HG02870 (cell line): ENCODE measurements at regions not wholly inside any gene's neighbourhood (a gene's known extent, or its start where the extent isn't known, plus 50 kb on each side); places are given as distances from the start of the nearest gene placed in this dataset.

Source experiments
- ATAC-seq: cut with Tn5 transposase; IDR thresholded peaks from one replicate; pipeline ENCODE4 v1.9.1; 2021; ENCODE audit warnings: mild to moderate bottlenecking, moderate library complexity; ENCODE audit not compliant: unreplicated experiment

DNA sequence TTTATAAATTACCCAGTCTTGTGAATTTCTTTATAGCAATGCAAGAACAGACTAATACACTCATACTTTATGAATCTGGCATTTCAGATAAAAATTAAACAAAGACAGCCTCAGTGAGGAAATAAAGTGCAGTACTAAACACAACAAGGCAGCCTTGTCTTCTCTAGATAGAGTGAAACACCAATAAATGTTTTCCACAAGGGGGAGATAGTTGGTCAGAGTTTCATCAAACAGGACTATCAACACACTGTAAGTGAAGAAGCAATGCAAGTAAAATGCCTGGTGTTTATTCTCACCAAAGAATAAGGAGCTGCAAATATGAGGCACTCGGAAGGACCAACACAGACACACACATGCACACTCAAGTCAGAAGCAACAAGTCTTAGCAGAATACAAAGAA is 62.8 kb downstream of the FAM9B start:
- ATAC-seq, result no peak

- ATAC-seq, result no peak
These were observed 64.5 kb downstream of the FAM9B start for GRCh38 chrX:8969378-8969777.

DNA sequence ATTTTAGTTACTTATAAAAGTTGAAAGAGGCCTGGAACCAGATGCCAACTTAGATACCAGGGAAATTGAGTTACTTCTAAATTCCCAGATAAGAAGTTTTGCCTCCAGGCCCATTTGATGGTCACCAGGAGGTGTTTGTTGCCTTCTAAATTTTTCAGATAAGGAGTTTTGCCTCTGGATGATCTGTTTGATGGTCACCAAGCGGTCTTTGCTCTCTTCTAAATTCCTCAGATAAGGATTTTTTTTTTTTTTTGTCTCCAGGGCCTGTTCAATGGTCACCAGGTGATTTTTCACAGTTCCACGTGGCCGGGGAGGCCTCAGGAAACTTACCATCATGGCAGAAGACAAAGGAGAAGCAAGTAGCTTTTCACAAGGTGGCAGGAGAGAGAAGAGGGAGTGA is 66.5 kb downstream of the FAM9B start:
- no peak for ATAC-seq

DNA sequence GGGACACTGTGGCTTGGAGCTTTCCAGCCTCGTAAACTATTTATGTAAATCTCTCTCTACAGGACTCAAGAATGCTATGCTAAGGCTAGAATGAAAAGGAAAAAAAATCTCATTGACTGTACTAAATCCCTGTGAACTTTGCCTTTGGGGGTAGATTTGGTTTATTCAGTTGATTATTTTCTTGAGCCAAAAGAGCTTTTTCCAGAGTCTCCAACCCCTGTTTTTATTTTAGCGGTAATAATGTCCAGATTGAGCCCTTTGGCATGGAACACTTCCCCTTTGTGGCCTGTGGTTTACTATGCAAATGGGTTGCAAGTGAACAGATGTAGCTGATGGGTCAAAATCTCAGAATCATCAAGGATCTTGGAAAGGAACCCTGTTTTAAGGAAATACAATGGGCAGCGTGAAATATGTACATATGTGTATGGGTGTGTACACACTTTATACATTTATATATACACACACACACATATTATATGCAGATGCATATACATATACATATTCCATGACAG is 72.9 kb downstream of the FAM9B start:
- ATAC-seq, result peak; percentile 44

- ATAC-seq, result no peak
These were observed 78.4 kb downstream of the FAM9B start for GRCh38 chrX:8955511-8955910.

DNA sequence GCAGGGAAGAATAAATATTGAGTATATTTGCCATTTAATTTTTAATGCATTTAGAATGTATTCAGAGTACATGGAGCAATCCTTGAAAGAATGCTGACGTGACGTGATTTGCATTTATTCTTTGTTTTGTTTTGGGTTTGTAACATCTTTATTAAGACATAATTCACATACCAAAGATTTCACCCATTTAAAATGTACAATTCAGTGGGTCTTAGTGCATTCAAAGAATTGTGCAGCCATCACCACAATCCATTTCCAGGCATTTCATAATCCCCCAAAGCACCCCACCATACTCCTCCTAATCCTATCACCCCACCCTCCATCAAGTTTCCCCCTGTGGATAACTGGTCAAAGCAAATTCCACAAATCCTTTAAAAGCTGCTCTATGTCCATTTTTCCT is 87.4 kb downstream of the FAM9B start:
- no peak for ATAC-seq

GRCh38 chrX:8939322-8939721 is 94.6 kb downstream of the FAM9B start:
- ATAC-seq, result no peak

DNA sequence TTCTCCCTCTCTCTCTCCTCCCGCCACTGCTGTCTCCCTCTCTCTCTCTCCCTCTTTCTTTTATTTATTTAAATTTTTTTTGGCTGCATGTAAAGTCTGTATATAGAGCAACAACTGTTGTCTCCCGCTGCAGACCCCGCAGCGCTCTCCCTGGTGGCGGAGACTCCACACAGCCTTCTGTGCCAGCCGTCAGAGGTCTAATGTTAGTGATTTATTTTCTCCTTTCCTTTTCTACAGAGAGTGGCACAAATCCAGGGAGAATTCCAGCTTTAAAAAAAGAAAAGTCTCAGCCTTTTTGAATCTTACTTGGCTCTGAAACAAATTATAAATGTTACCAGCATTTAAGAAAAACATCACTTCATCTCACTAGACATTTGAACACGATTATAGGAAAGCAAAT is 106.2 kb downstream of the FAM9B start:
- no peak for ATAC-seq

DNA sequence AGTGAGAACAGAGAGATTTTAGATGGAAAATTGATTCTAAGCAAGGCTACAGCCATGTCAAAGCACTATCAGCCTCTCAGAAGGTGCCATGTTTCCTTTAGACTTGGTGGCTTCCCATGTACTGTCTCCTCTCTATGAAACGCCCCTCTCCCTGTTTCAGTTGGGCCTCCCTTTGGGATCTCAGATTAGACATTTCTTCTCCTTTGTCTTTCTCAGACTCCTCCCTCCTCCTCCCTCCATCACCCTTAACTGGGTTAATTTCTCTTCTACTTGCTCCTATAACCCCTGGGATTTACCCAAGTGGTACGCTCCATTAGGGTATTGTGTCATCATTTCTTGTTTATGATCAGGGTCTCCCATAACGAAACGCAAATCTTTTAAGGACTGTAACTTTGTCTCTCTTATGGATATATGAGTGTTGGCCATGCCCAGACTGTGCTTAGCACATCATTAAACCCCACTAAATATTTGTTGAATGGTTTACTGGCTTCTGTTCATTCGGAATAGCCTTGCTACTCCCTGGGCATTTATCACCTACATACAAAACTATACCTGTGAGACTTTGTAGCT is 106.8 kb downstream of the FAM9B start:
- no peak for ATAC-seq

DNA sequence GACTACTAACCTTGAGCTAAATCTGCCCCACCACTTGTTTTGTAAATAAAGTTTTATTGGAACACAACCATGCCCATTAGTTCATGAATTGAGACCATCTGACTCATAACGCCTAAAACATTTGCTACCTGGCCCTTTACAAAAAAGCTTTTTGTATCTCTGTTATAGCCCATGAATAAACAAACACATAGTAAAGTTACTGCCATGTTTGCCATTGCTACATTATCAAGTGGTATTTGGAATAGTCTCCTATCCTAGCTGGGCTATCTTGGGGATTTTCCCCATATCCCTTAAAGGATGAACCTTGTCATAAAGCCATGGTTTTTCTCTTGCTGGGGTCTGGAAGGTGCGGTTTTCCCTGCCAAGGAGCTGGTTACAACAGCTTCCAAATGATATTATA is 112.3 kb downstream of the FAM9B start:
- ATAC-seq, result no peak

DNA sequence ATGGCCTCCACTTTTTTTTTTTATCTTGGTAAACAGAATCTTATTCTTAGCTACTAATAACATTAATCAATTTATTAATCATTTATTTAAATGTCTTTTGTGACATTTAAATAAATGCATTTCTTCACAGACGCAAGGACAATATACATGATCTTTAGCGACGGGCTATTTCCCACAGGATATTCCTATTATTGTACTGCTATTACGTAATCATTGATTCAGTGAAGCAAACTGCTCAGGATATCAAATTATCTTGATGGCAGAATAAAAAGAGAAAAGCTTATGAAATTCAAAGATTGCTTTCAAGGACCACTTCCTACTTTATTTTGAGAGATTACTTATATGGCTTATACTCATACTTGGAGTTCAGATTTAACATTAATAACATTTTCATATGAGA is 114.1 kb downstream of the FAM9B start:
- no peak for ATAC-seq

- no peak for ATAC-seq
These were observed 115.5 kb upstream of the FAM9A start for GRCh38 chrX:8916697-8917096.

DNA sequence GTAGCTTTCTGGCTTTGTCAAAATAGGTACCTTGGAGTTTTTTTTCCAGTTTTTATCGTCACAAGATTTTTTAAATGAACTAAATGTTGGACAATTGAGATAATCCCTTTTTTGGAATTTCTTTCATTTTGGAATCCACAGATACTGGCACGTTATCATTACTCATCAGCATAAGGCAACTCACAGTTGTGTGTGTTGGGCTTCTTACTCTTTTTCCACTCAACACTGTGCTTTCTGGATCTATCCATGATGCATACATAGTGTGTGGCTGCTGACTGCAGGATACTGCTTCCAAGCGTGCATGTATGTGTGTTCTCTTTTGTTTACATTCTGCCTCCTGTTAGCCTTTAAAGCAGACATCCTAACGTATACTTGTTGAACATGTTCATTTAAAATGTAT is 113.5 kb upstream of the FAM9A start:
- no peak for ATAC-seq

GRCh38 chrX:8913655-8914409 is 112.6 kb upstream of the FAM9A start:
- ATAC-seq, result no peak

GRCh38 chrX:8907688-8908087 is 106.5 kb upstream of the FAM9A start:
- no peak for ATAC-seq

- no peak for ATAC-seq
These were observed 105.2 kb upstream of the FAM9A start for GRCh38 chrX:8906299-8906938.

DNA sequence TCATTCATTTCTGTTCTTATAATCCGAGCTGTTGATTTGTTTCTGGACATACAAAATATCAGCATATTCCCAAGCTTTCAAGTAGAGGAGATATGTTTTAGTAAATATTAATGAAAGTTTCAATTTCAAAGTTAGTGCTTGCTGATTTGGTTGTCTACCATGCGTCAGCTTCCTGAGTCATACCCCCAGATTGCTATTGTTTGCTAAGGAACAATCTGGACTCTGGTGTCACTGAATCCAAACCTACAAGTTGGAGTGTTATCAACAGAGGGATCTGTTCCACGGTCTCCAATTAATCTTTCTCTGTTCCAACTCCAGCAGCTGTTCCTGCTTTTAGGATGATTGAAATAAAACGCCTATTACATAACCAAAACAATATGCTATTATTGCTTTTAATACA is 96.1 kb upstream of the FAM9A start:
- ATAC-seq, result no peak

DNA sequence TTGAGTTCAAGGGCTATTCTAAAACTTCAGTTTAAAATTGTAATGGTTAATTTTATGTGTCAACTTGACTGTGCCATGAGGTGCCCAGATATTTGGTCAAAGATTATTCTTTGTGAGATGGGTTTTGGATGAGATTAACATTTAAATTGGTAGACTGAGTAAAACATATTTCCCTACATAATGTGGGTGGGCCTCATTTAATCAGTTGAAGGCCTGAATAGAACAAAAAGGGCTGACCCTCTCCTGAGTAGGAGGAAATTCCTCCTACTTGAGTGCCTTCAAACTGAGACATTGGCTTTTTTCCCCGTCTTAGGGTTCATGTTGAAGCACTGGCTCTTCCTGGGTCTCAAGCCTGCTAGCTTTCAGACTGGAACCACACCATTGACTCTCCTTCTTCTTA is 89.6 kb upstream of the FAM9A start:
- ATAC-seq, result no peak

DNA sequence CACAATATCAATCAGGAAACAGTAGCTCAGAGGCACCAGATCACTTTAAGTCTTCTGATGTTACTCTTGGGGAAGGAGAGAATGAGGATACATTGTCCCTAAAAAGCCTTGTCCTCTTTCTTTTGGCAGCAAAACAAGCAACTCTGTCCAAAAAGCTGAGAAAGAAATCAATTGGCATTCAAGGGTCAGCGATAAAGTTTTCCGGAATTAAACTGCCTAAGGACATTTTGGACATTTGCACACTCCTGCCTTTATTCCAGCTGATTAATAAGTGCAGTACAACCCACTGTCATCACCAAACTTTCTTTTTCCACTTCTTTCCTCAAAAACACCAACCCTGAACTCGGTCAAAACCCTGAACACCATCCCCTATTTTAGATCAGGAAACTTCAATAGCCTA is 85.8 kb upstream of the FAM9A start:
- no peak for ATAC-seq

GRCh38 chrX:8879750-8880149 is 78.6 kb upstream of the FAM9A start:
- peak; percentile 48 for ATAC-seq

- no peak for ATAC-seq
These were observed 72.8 kb upstream of the FAM9A start for GRCh38 chrX:8873956-8874355.

DNA sequence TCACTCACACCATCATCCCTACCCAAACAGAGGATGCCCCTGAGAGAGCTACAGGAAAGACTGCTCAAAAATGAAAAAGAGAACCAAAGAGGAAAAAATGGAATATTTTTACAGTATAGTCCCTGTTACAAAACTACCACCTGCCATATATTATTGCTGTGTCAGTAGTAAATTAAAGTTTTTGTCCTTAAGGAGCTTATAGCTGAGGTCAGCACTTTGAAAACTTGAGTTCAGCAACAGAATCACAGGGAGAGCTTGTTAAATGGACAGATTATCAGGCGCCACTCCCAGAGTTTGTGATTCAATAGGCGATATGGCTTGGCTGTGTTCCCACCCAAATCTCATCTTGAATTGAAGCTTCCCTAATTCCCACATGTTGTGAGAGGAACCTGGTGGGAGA is 71.9 kb upstream of the FAM9A start:
- no peak for ATAC-seq
